ENCODE measurements at regions not wholly inside any gene's neighbourhood (a gene's known extent, or its start where the extent isn't known, plus 50 kb on each side); places are given as distances from the start of the nearest gene placed in this dataset.

DNA sequence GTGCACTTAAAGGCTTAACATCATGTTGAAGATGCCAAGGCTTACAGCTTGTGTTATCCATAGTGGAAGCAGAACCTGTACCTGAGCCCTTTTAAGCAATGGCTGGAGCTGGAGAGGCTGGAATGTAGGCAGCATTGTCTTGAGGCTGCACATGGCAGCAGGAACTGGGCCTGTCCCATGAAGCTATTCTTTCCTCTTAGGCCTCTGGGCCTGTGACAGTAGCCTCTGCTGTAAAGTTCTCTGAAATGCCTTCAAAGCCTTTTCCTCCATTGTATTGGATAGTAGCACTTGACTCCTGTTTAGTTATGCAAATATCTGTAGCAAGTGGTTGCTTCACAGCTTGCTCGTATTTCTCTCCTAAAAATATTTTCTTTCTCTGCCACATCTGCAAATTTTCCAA lies 127.4 kb upstream of the ANO5 start:
- CTCF ChIA-PET (ENCODE audit: low intra/inter-chr PET ratio) = no interaction called here
- no peak for FAIRE-seq
- Histone ChIP-seq H2AFZ (ENCODE audit: low read depth, low read length) (no peak overlapping the region), H3K4me3 (no peak overlapping the region), H3K36me3 (ENCODE audit: control insufficient read depth, insufficient read depth, low read length) (no peaks in the 10 kb centered on the region), H3K4me1 (replicated peaks in 1 of 2; ENCODE audit: control insufficient read depth in 2 of 2, insufficient read depth in 2 of 2, low read length in 2 of 2) (no peaks in the 10 kb centered on the region), H3K9me1 (ENCODE audit: control insufficient read depth, insufficient read depth, low read length) (no peaks in the 10 kb centered on the region), H3K79me2 (ENCODE audit: control insufficient read depth, insufficient read depth, low read length) (no peaks in the 10 kb centered on the region), H3K9me3 (replicated peaks; ENCODE audit: control insufficient read depth, insufficient read depth, low read depth, low read length) (no peaks in the 10 kb centered on the region; the same call in 1 of the 2 replicates), H3K9ac (ENCODE audit: insufficient read depth in 1 of 2, low read depth in 2 of 2, low read length in 2 of 2) (no peak overlapping the region), H3K27me3 (ENCODE audit: control insufficient read depth in 2 of 2, insufficient read depth in 2 of 2, low read length in 2 of 2) (no peaks in the 10 kb centered on the region), H3K27ac (ENCODE audit: extremely low read depth, low read depth, low read length) (no peak overlapping the region), H4K20me1 (replicated peaks; ENCODE audit: control insufficient read depth, insufficient read depth, low read length) (no peaks in the 10 kb centered on the region), H3K4me2 (ENCODE audit: insufficient read depth, low read length) (no peak overlapping the region)
- intact Hi-C loops (cut with micrococcal nuclease) = no loop called here
- WGBS (ENCODE audit: insufficient coverage, low coverage, missing lambda C conversion rate) = 0% methylated on average over 1 of the region's 1 CpG
- TF ChIP-seq, protein P1, sequence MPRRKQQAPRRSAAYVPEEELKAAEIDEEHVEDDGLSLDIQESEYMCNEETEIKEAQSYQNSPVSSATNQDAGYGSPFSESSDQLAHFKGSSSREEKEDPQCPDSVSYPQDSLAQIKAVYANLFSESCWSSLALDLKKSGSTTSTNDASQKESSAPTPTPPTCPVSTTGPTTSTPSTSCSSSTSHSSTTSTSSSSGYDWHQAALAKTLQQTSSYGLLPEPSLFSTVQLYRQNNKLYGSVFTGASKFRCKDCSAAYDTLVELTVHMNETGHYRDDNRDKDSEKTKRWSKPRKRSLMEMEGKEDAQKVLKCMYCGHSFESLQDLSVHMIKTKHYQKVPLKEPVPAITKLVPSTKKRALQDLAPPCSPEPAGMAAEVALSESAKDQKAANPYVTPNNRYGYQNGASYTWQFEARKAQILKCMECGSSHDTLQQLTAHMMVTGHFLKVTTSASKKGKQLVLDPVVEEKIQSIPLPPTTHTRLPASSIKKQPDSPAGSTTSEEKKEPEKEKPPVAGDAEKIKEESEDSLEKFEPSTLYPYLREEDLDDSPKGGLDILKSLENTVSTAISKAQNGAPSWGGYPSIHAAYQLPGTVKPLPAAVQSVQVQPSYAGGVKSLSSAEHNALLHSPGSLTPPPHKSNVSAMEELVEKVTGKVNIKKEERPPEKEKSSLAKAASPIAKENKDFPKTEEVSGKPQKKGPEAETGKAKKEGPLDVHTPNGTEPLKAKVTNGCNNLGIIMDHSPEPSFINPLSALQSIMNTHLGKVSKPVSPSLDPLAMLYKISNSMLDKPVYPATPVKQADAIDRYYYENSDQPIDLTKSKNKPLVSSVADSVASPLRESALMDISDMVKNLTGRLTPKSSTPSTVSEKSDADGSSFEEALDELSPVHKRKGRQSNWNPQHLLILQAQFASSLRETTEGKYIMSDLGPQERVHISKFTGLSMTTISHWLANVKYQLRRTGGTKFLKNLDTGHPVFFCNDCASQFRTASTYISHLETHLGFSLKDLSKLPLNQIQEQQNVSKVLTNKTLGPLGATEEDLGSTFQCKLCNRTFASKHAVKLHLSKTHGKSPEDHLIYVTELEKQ (CRISPR knock-in tag; IDR thresholded peaks at IDR 0.05) = no peak
- TF ChIP-seq JUNB (CRISPR knock-in tag; conservative IDR thresholded peaks at IDR 0.05) = no peak
- no peak for TF ChIP-seq NCOA1 (IDR thresholded peaks at IDR 0.05; ENCODE audit: low read depth)
- TF ChIP-seq GATA2 (CRISPR knock-in tag; IDR thresholded peaks at IDR 0.05) = no peak
- no peak for TF ChIP-seq KLF13 (tag; IDR thresholded peaks at IDR 0.05; ENCODE audit: borderline replicate concordance, low read depth)
- TF ChIP-seq, protein P2, sequence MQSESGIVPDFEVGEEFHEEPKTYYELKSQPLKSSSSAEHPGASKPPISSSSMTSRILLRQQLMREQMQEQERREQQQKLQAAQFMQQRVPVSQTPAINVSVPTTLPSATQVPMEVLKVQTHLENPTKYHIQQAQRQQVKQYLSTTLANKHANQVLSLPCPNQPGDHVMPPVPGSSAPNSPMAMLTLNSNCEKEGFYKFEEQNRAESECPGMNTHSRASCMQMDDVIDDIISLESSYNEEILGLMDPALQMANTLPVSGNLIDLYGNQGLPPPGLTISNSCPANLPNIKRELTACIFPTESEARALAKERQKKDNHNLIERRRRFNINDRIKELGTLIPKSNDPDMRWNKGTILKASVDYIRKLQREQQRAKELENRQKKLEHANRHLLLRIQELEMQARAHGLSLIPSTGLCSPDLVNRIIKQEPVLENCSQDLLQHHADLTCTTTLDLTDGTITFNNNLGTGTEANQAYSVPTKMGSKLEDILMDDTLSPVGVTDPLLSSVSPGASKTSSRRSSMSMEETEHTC (IDR thresholded peaks at IDR 0.05) = no peak
- no peak for TF ChIP-seq ZNF3 (CRISPR knock-in tag; IDR thresholded peaks at IDR 0.05)
- POLR2A ChIA-PET = no interaction called here
- ATAC-seq = no peak
- no TSS peak for BruUV-seq (replicated peaks)
- in situ Hi-C loops (cut with MboI) = no loop called here
- no peak for DNase-seq (ENCODE audit: extremely low read depth in 1 of 4, low spot score in 3 of 4)
